ENCODE measurements at regions not wholly inside any gene's neighbourhood (a gene's known extent, or its start where the extent isn't known, plus 50 kb on each side); places are given as distances from the start of the nearest gene placed in this dataset.

- TF ChIP-seq CTCF (IDR thresholded peaks at IDR 0.05; ENCODE audit: insufficient read depth, low read length, poor library complexity, severe bottlenecking): no peak
- no peak for DNase-seq (ENCODE audit: low read depth)
- H3K4me3 ChIP-seq (ENCODE audit: low read depth, low read length): no peak overlapping the region
- no peaks in the 10 kb centered on the region for H3K27me3 ChIP-seq (ENCODE audit: control insufficient read depth, insufficient read depth, low read length)
- no peaks in the 10 kb centered on the region for H3K36me3 ChIP-seq (ENCODE audit: control insufficient read depth, insufficient read depth, low read length)
Observed at GRCh38 chr3:84586427-84586826, 372.4 kb upstream of the CADM2 start.

- no peak overlapping the region for H3K4me3 ChIP-seq (ENCODE audit: low read depth, low read length)
- no peaks in the 10 kb centered on the region for H3K27me3 ChIP-seq (ENCODE audit: control insufficient read depth, insufficient read depth, low read length)
- no peak for TF ChIP-seq CTCF (IDR thresholded peaks at IDR 0.05; ENCODE audit: insufficient read depth, low read length, poor library complexity, severe bottlenecking)
- no peaks in the 10 kb centered on the region for H3K36me3 ChIP-seq (ENCODE audit: control insufficient read depth, insufficient read depth, low read length)
- DNase-seq (ENCODE audit: low read depth): no peak
Observed at GRCh38 chr3:84600703-84601225, 358.0 kb upstream of the CADM2 start.

GRCh38 chr3:84601303-84601702, 357.5 kb upstream of the CADM2 start:
- Histone ChIP-seq H3K4me3 (ENCODE audit: low read depth, low read length) (no peak overlapping the region), H3K27me3 (ENCODE audit: control insufficient read depth, insufficient read depth, low read length) (no peaks in the 10 kb centered on the region), H3K36me3 (ENCODE audit: control insufficient read depth, insufficient read depth, low read length) (no peaks in the 10 kb centered on the region)
- no peak for DNase-seq (ENCODE audit: low read depth)
- TF ChIP-seq CTCF (IDR thresholded peaks at IDR 0.05; ENCODE audit: insufficient read depth, low read length, poor library complexity, severe bottlenecking): no peak

GRCh38 chr3:84621823-84622222, 337.0 kb upstream of the CADM2 start:
- Histone ChIP-seq H3K36me3 (ENCODE audit: control insufficient read depth, insufficient read depth, low read length) (no peaks in the 10 kb centered on the region), H3K27me3 (ENCODE audit: control insufficient read depth, insufficient read depth, low read length) (no peaks in the 10 kb centered on the region), H3K4me3 (ENCODE audit: low read depth, low read length) (no peak overlapping the region)
- no peak for TF ChIP-seq CTCF (IDR thresholded peaks at IDR 0.05; ENCODE audit: insufficient read depth, low read length, poor library complexity, severe bottlenecking)
- no peak for DNase-seq (ENCODE audit: low read depth)

- Histone ChIP-seq H3K4me3 (ENCODE audit: low read depth, low read length) (no peak overlapping the region), H3K27me3 (ENCODE audit: control insufficient read depth, insufficient read depth, low read length) (no peaks in the 10 kb centered on the region), H3K36me3 (ENCODE audit: control insufficient read depth, insufficient read depth, low read length) (no peaks in the 10 kb centered on the region)
- DNase-seq (ENCODE audit: low read depth): no peak
- no peak for TF ChIP-seq CTCF (IDR thresholded peaks at IDR 0.05; ENCODE audit: insufficient read depth, low read length, poor library complexity, severe bottlenecking)
Observed at GRCh38 chr3:84634668-84635067, 324.1 kb upstream of the CADM2 start.

GRCh38 chr3:84637272-84637671, 321.5 kb upstream of the CADM2 start:
- no peak for TF ChIP-seq CTCF (IDR thresholded peaks at IDR 0.05; ENCODE audit: insufficient read depth, low read length, poor library complexity, severe bottlenecking)
- Histone ChIP-seq H3K36me3 (ENCODE audit: control insufficient read depth, insufficient read depth, low read length) (no peaks in the 10 kb centered on the region), H3K27me3 (ENCODE audit: control insufficient read depth, insufficient read depth, low read length) (no peaks in the 10 kb centered on the region), H3K4me3 (ENCODE audit: low read depth, low read length) (no peak overlapping the region)
- DNase-seq (ENCODE audit: low read depth): no peak

All from kidney epithelial cell (primary cell).